Right hindlimb (tissue), 1 donor: ENCODE measurements at regions not wholly inside any gene's neighbourhood (a gene's known extent, or its start where the extent isn't known, plus 50 kb on each side); places are given as distances from the start of the nearest gene placed in this dataset.

Experiments
- DNase-seq: peaks from one replicate; pipeline ENCODE4 v3.0.0-alpha.2; 2018

DNA sequence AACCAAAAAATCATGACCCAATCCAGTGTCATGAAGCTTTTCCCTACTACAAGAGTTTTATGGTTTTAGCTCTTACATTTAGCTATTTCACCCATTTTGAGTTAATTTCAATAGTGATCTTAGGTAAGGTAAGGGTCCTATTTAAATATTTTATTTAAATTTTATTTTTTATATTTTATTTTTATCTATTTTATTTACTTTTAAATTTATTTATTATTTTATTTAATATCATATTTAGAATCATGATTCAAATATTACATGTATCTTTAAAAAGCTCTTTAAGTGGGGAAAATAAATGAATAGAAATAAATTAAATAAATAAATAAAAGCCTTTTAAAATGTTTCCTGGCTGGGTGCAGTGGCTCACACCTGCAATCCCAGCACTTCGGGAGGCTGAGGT lies 276.0 kb downstream of the SKIDA1 start:
- DNase-seq, result no peak

DNA sequence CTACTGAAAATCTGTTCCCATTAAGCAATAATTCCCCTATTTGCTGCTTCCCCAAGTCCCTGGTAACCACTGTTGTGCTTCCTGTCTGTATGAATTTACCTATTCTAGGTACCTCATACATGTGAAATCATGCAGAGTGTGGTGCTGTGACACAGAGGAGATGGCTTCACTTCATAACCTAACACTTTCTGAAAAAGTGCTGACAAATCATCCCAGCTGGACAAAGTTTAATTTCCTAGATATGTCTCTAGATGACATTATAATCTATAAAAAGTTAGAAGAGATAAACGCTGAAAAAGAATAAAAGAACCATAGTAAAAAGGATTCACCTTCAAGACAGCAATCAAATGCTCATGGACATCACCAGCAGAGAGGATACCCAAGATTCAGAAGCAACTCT lies 277.9 kb downstream of the SKIDA1 start:
- DNase-seq, result no peak

- no peak for DNase-seq
Observed at GRCh38 chr10:21246178-21246577, 279.3 kb downstream of the SKIDA1 start.

- no peak for DNase-seq
Observed at GRCh38 chr10:21243748-21244257, 281.7 kb downstream of the SKIDA1 start.

DNA sequence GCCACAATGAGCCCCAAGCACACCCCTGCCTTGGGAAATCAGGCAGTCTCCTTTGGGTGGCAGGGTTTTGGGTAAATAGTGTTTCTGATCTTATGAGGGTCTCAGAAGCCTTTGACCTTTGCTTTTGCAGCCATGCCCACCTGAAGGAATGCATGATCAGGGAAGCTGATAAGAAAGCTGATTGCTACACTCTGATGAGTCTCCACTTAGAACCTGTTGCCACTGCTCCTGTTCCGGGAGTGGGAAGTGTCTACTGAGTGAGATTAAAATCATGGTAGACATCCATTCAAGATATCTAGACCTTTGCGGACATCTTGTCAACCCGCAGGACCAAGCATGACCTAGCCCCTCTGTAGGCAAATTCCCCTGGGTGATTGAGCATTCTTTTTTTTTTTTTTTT lies 282.6 kb downstream of the SKIDA1 start:
- no peak for DNase-seq

DNA sequence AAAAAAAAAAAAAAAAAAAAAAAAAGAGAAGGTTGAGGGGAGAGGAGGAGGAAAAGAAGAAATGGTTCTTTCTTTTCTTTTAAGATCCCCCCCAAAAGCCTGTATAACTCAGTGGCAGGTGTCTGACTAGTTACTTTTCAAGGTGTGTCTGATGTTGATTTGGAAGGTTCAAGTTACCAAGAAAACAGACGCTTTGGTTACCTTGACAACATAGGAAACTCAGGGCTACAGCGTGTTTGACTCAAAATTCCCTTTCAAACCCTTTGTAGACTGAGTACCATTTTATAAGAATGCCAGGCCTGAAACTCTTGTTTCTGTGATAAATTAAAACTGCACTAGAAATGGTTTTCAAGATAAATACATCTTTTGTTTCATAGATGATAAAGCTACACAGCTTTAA lies 286.8 kb downstream of the SKIDA1 start:
- DNase-seq, result no peak

GRCh38 chr10:21238044-21238443 lies 287.4 kb downstream of the SKIDA1 start:
- no peak for DNase-seq

- no peak for DNase-seq
Observed at GRCh38 chr10:21234761-21235160, 290.7 kb downstream of the SKIDA1 start.

GRCh38 chr10:21230219-21230618 lies 295.3 kb downstream of the SKIDA1 start:
- no peak for DNase-seq

GRCh38 chr10:21217748-21218367 lies 307.6 kb downstream of the SKIDA1 start:
- no peak for DNase-seq

- DNase-seq, result no peak
Observed at GRCh38 chr10:21217107-21217506, 308.4 kb downstream of the SKIDA1 start.

DNA sequence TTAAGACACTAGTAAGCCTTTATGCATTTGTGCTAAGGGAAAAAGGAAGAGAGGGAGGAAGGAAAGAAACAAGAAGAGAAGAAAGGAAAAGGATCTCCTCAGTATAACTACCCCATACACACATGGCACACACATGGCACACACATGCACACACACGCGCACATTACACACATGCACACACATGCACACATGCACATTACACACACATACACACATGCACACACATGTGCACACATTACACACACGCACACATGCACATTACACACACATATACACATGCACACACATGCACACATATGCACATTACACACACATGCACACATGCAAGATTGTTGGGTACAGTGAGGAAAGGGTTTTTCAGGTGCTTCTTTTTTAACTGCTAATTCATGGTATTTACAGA lies 311.2 kb downstream of the SKIDA1 start:
- DNase-seq, result no peak

DNA sequence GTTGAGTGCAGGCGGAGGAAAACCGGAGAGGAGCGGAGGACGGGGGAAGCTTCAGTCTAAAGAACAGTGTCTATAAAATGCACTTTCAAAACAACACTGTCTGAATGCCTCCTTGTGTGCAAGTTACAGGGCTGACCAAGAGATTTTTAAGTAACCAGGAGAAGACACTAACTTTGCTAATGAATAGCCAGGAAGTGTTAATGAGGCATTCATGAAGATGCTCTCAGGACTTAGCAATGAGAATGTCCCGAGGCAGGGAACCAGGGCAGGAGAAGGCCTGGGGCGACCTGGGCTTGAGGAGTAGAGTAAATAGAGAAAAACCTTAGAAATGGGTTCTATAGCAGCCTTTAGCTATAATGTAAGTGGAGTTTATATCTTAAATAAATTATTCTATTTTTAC lies 312.1 kb downstream of the SKIDA1 start:
- no peak for DNase-seq

- no peak for DNase-seq
Observed at GRCh38 chr10:21212912-21213311, 312.6 kb downstream of the SKIDA1 start.

DNA sequence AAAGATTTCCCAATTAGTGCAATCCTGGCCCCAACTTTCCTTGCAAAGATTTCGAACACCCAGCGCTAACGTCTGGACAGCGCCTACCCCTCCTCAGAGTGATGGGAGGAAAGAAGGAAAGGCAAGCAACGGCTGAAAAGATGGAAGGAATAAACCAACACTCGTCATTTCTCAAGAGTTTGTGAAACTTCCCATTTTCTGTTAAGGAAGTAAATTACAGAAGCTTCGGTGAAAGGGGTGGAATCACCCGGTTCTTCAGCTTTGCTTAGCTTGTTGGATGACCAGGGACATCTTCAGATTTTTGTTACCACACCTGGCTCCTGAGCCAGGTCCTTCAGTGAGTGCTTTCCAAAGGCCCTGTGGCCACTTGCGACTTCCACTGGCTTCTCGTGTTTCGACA lies 313.1 kb downstream of the SKIDA1 start:
- DNase-seq, result no peak

GRCh38 chr10:21209495-21209894 lies 312.4 kb upstream of the NEBL start:
- no peak for DNase-seq

- DNase-seq, result no peak
Observed at GRCh38 chr10:21208666-21209316, 311.7 kb upstream of the NEBL start.

DNA sequence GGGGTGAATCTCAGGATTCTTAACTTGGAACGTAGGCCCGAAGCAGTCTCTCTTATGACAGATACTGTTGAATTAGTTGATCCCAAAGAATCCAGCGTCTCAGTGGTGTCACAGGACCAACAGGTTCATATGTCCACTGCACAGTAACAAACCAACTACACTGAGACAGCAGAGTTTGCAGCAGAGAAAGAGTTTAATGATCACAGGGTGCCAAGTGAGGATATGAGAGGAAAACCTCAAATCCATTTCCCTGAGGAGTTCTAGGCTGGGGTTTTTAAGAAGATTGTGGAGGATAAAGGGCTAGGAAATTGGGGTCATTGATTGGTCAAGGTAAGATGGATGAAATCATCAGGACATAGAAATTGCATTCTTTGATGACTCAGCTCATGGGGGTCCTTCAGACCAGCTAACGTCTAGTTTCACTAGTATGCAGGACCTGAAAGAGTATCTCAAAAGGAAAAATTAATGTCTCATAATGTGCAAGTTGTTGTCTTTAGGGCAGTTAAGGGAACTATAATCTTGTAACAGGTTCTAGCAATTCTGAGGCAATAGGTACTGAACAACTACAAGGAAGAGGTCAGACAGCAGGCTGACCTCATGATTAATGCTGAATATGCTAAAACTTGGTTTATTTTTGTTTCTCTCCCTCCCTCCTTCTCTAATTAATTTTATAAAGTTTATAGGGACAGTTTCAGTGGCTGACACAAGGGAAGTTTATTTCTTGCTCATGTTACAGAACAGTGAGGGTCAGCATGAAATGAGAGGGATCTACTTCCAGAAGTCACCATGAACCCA lies 310.9 kb upstream of the NEBL start:
- DNase-seq, result no peak

- DNase-seq, result no peak
Observed at GRCh38 chr10:21205328-21205727, 308.2 kb upstream of the NEBL start.

DNA sequence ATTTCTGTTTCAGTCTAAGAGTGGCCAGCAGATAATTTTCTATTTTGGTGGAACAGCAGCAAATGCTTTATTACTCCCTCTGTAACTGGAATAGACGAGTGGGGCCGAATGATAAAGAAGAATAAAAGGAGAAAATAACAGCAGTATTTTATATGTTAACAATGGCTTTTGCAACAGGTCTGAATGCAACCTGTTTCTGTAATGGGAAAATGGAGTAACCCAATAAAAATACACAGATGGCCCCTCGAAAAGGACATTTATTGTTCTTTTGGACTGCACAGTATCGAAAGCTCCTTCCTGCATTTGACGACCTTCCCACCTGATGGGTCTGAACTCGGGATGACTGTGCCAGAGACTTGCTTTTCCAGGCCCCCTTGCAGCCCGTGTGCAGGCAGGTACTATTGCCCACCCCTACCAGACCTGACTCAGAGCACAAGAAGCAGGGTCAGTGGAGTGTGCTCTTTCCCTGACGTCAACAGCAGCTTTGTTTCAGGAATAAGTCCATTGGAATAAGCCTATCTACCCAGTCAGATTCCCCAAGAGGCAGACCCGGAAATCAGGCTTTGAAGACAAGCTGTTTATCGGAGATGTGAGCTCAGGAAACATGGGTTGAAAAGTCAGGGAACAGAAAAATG lies 306.5 kb upstream of the NEBL start:
- DNase-seq, result no peak

GRCh38 chr10:21202776-21203462 lies 305.8 kb upstream of the NEBL start:
- no peak for DNase-seq

DNA sequence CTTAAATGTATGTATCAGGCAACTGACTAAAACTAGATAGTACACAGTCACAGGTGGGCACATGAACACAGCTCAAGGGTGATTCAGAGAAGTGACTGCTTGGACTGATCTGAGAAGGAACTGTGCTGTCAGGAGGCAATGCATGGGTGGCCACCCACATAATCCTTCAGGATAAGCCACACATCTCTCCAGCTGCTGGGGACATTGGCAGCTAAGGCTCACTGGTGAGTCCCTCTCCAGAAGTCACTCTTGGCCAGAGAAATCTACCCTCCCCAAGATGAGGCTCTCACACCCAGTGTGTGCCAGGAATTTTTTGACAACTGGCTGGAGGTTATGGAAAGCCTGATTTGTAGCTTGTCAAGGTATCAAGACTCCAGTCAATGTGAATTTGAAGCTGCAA lies 302.4 kb upstream of the NEBL start:
- no peak for DNase-seq

DNA sequence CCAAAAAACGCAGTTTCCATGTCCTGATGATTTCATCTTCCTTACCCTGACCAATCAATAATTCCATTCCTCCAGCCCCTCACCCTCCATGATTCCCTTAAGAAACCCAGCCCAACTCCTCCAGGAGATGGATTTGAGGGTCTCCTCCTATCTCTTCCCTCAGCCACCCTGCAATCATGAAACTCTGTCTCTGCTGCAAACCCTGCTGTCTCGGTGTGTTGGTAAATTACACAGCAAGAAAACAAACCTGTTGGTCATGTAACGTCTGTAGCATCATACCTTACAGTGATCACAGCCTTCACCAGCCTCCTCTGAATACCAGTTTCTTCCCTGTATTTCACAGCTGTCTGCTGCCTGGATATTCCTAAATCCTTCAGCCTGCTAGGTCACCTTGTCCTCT lies 300.7 kb upstream of the NEBL start:
- no peak for DNase-seq
